Small intestine (tissue), 7 donors: ENCODE measurements at regions not wholly inside any gene's neighbourhood (a gene's known extent, or its start where the extent isn't known, plus 50 kb on each side); places are given as distances from the start of the nearest gene placed in this dataset.
"Not testable (repeated sequence)": the region's sequence is repeated elsewhere in the genome, so short reads cannot be mapped to it uniquely, and the experiment has no call there.

Experiments used
- DNase-seq, 2 donors: peaks; one replicate each; pipeline versions ENCODE4 v3.0.0 to v3.0.0-alpha.2; 2013
- FAIRE-seq: peaks from 2 replicates; lab custom pipeline; 2012; peaks lifted over from hg19 to GRCh38; lab: Jason Lieb, UNC
- H3K27ac ChIP-seq, 3 donors: one replicate each; pipeline ENCODE4 v1.5.1; 2013; ENCODE audit warnings: low read length in 2 of 3, mild to moderate bottlenecking in 2 of 3, control low read depth in 1 of 3, inconsistent platforms in 1 of 3, low read depth in 1 of 3, moderate library complexity in 1 of 3
- H3K27me3 ChIP-seq, 3 donors: one replicate each; pipeline ENCODE4 v1.6.1; 2013; ENCODE audit warnings: low read length in 3 of 3, inconsistent platforms in 1 of 3; ENCODE audit not compliant: control insufficient read depth in 3 of 3, insufficient read depth in 3 of 3
- H3K36me3 ChIP-seq, 3 donors: one replicate each; pipeline ENCODE4 v1.6.1; 2013; ENCODE audit warnings: low read length in 3 of 3, inconsistent platforms in 1 of 3, low read depth in 1 of 3, mild to moderate bottlenecking in 1 of 3, moderate library complexity in 1 of 3; ENCODE audit not compliant: control insufficient read depth in 3 of 3, insufficient read depth in 2 of 3
- H3K4me1 ChIP-seq, 3 donors: one replicate each; pipeline ENCODE4 v1.6.1; 2013; ENCODE audit warnings: low read length in 2 of 3, inconsistent platforms in 1 of 3, low read depth in 1 of 3, mild to moderate bottlenecking in 1 of 3, moderate library complexity in 1 of 3; ENCODE audit not compliant: control insufficient read depth in 3 of 3, insufficient read depth in 2 of 3
- H3K4me3 ChIP-seq, 3 donors: one replicate each; pipeline ENCODE4 v1.5.1; 2013; ENCODE audit warnings: low read length in 3 of 3, control low read depth in 1 of 3, inconsistent platforms in 1 of 3, low read depth in 1 of 3, mild to moderate bottlenecking in 1 of 3, moderate library complexity in 1 of 3
- H3K9me3 ChIP-seq, 2 donors: one replicate each; pipeline ENCODE4 v1.6.1; 2013; ENCODE audit warnings: low read depth in 1 of 2, low read length in 1 of 2; ENCODE audit not compliant: control insufficient read depth in 2 of 2, insufficient read depth in 1 of 2
- WGBS, 3 donors: extraction: QIAGEN DNeasy Blood & Tissue Kit; methylation state at CpG; one replicate each; pipeline ENCODE4 v1.1.7; 2013; 5-methylcytosine and 5-hydroxymethylcytosine counted together
- donor health status: healthy with polysubstance abuse.
- donor health status: control.
- donor health status: control.
- donor health status: Bipolar disorder and iron deficiency.
- donor health status: healthy.

GRCh38 chr21:9766890-9767591 lies 754.3 kb upstream of the TPTE start:
- FAIRE-seq, DNase-seq: not testable (repeated sequence)
- WGBS, 3 donors: 79 to 86% (median 83%) methylated on average over 19 of the region's 19 CpGs

GRCh38 chr21:9767592-9768375 lies 753.6 kb upstream of the TPTE start:
- Histone ChIP-seq H3K4me1 (no peaks in the 10 kb centered on the region), H3K36me3 (no peaks in the 10 kb centered on the region), H3K27ac (no peak overlapping the region), H3K4me3 (no peak overlapping the region), H3K9me3 (peaks cover 10 to 22% of the 10 kb centered on the region in 2 donors), H3K27me3 (no peaks in the 10 kb centered on the region)
- WGBS, 3 donors: 77 to 87% (median 84%) methylated on average over 44 of the region's 44 CpGs
- no peak for DNase-seq
- FAIRE-seq: no peak

More at GRCh38 chr21:9766890-9767591, 754.3 kb upstream of the TPTE start:
- H3K27ac ChIP-seq, H3K4me3 ChIP-seq, H3K36me3 ChIP-seq, H3K4me1 ChIP-seq, H3K27me3 ChIP-seq: not testable (repeated sequence)
- peaks cover 10 to 22% of the 10 kb centered on the region in 2 donors for H3K9me3 ChIP-seq

GRCh38 chr21:9768376-9769130 lies 752.8 kb upstream of the TPTE start:
- H3K4me3 ChIP-seq, FAIRE-seq, H3K27ac ChIP-seq, H3K36me3 ChIP-seq, DNase-seq, H3K4me1 ChIP-seq, H3K27me3 ChIP-seq: not testable (repeated sequence)
- WGBS, 3 donors: 85 to 89% (median 89%) methylated on average over 21 of the region's 21 CpGs
- H3K9me3 ChIP-seq: peaks cover 10 to 19% of the 10 kb centered on the region in 2 donors

GRCh38 chr21:9769131-9769498 lies 752.3 kb upstream of the TPTE start:
- H3K27ac ChIP-seq, H3K27me3 ChIP-seq, H3K4me3 ChIP-seq, H3K36me3 ChIP-seq, DNase-seq, H3K4me1 ChIP-seq, FAIRE-seq: not testable (repeated sequence)
- H3K9me3 ChIP-seq: peaks cover 10 to 16% of the 10 kb centered on the region in 2 donors
- WGBS, 3 donors: 80 to 83% (median 81%) methylated on average over 9 of the region's 9 CpGs

GRCh38 chr21:9769718-9770690 lies 751.4 kb upstream of the TPTE start:
- peaks cover 10 to 20% of the 10 kb centered on the region in 2 donors for H3K9me3 ChIP-seq
- H3K4me3 ChIP-seq, DNase-seq, FAIRE-seq, H3K36me3 ChIP-seq, H3K27ac ChIP-seq, H3K27me3 ChIP-seq, H3K4me1 ChIP-seq: not testable (repeated sequence)
- WGBS, 3 donors: 72 to 77% (median 76%) methylated on average over 17 of the region's 17 CpGs

GRCh38 chr21:9771466-9772347 lies 749.7 kb upstream of the TPTE start:
- peaks cover 10 to 24% of the 10 kb centered on the region in 2 donors for H3K9me3 ChIP-seq
- H3K4me1 ChIP-seq, H3K4me3 ChIP-seq, FAIRE-seq, H3K27ac ChIP-seq, DNase-seq, H3K36me3 ChIP-seq, H3K27me3 ChIP-seq: not testable (repeated sequence)
- 70 to 71% (median 70%) methylated on average over 17 of the region's 17 CpGs for WGBS, 3 donors

GRCh38 chr21:9772348-9772672 lies 749.1 kb upstream of the TPTE start:
- Histone ChIP-seq H3K27me3 (no peaks in the 10 kb centered on the region), H3K4me1 (no peaks in the 10 kb centered on the region), H3K9me3 (peaks cover 10 to 21% of the 10 kb centered on the region in 2 donors), H3K36me3 (no peaks in the 10 kb centered on the region), H3K27ac (no peak overlapping the region), H3K4me3 (no peak overlapping the region)
- no peak for FAIRE-seq
- no peak for DNase-seq
- WGBS, 3 donors: 66 to 70% (median 69%) methylated on average over 6 of the region's 6 CpGs
